ENCODE measurements at regions not wholly inside any gene's neighbourhood (a gene's known extent, or its start where the extent isn't known, plus 50 kb on each side); places are given as distances from the start of the nearest gene placed in this dataset.

DNA sequence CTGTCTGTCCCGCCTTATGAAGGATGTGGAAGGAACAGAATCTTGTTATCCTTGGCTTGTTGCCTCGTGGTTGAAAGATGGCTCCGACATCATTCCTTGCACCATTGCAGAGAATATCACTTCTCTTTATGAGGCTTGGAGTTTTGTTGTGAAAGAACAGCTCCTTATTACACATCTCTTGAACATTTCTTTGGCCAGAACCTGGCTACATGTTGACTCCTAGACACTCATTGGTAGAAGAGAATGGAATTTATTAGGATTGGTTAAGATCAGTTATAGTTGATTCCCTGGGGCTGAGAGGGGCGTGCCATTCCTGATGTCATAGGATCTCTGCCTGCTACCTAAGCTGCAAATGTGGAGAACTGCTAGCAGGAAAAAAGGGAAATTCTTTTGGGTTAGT lies 180.5 kb upstream of the CTBP2 start:
- no peak overlapping the region for H3K4me3 ChIP-seq (ENCODE audit: low read depth, low read length)
- TF ChIP-seq, protein P1, sequence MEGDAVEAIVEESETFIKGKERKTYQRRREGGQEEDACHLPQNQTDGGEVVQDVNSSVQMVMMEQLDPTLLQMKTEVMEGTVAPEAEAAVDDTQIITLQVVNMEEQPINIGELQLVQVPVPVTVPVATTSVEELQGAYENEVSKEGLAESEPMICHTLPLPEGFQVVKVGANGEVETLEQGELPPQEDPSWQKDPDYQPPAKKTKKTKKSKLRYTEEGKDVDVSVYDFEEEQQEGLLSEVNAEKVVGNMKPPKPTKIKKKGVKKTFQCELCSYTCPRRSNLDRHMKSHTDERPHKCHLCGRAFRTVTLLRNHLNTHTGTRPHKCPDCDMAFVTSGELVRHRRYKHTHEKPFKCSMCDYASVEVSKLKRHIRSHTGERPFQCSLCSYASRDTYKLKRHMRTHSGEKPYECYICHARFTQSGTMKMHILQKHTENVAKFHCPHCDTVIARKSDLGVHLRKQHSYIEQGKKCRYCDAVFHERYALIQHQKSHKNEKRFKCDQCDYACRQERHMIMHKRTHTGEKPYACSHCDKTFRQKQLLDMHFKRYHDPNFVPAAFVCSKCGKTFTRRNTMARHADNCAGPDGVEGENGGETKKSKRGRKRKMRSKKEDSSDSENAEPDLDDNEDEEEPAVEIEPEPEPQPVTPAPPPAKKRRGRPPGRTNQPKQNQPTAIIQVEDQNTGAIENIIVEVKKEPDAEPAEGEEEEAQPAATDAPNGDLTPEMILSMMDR (IDR thresholded peaks at IDR 0.05; ENCODE audit: insufficient read depth, low read length) = no peak
- DNase-seq (ENCODE audit: low read depth) = peak; percentile 7

DNA sequence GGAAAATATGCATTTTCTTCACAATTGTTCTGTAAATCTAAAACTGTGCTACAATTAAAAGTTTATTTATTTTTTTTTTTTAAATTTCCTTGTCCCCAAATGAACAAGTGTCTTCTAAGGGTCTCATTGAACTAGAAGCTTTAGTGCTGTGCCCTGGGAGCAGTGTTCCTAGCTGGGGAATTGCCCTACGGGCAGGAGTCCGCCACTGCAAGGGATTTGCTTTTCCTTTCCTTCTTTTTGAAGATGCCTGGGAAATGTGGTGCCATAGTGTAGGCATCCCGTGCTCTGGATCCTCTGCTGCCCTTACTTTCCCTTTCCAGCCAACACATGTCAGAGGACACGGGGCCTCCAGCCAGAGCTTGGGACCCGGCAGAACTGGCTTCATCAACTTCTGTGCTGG lies 177.1 kb upstream of the CTBP2 start:
- DNase-seq (ENCODE audit: low read depth) = no peak
- TF ChIP-seq, protein P1 (IDR thresholded peaks at IDR 0.05; ENCODE audit: insufficient read depth, low read length) = no peak
- no peak overlapping the region for H3K4me3 ChIP-seq (ENCODE audit: low read depth, low read length)

DNA sequence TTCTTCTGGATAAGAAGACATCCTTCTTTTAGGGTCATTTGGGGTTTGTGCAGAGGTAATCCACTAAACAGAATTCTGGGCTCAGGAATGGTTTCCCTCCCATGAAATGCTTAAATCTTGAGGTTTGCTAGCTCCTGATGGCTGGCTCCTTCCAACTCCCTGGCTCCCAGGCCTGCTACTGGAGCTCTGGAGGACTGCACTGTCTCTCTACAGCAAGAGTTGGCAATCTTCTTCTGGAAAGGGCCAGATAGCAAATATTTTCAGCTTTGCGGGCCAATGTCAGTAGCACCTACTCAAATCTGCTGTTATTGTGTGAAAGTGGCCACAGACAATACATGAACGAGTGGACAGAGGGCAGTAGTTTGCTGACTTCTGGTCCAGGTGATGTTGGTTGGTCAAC lies 174.2 kb upstream of the CTBP2 start:
- DNase-seq (ENCODE audit: low read depth) = no peak
- TF ChIP-seq, protein P1 (IDR thresholded peaks at IDR 0.05; ENCODE audit: insufficient read depth, low read length) = no peak
- no peak overlapping the region for H3K4me3 ChIP-seq (ENCODE audit: low read depth, low read length)

DNA sequence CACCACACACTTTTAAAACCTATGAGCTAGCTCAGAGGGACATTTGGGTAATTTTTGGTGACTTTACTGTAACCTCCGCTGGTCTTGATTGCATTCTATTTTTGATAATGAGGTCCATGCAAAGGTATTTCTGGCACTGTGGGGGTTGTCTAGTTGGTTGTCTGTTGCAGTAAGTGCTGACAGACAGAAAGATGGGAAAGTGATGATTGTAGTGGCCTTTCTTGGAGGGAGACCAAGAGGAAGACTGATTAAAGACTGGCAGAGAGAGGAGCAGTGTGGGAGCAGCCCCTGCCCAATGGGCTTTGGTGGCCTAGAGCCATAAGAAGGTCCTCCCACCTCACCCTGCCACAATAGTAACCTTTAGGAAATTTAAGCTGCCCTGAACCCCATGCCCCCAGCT lies 173.4 kb upstream of the CTBP2 start:
- DNase-seq (ENCODE audit: low read depth) = no peak
- TF ChIP-seq, protein P1 (IDR thresholded peaks at IDR 0.05; ENCODE audit: insufficient read depth, low read length) = no peak

DNA sequence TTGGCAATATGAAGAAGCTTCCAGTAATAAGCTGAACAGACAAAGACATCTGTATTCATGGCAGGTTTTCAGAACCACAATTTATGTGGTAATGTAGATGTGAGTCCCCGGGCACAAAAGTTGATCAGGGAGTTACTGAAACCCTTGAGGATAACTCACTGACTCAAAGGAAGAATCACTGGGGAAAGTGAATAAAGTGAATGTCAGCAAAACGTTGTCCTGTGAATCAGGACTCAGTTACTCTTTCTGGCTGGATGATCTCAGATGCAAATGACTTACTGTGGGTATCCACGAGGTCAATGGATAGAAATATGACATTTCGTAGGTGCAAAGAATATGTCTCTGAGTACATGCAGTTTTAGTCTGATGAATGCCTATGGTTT lies 172.8 kb upstream of the CTBP2 start:
- TF ChIP-seq, protein P1 (IDR thresholded peaks at IDR 0.05; ENCODE audit: insufficient read depth, low read length) = no peak
- no peak for DNase-seq (ENCODE audit: low read depth)

More for the DNA sequence above, 173.4 kb upstream of the CTBP2 start:
- no peak overlapping the region for H3K4me3 ChIP-seq (ENCODE audit: low read depth, low read length)

DNA sequence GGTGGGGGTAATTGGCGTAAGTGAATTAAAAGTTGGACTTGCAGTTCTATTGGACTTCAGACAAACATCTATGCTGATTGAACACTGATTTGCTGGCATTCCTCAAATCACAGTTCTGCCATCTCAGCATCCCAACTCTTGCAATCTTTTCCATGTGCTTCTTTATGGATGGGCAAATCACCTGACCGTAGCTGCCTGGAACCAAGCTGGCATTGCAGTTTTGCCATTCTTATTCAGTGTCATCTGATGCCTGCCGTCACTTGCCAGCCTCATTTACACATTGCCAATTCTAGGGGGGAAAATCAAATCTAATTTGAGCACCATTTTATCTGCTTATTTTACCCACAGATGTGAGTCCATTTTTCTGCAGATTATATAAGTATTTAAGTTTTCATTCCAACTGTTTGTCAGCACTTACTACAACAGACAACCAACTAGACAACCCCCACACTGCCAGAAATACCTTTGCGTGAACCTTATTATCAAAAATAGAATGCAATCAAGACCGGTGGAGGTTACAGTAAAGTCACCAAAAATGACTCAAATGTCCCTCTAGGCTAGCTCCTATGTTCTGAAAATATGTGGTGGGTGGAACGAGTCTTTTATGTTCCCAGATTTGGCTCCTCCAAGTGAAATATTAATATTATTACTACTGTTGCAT lies 172.3 kb upstream of the CTBP2 start:
- TF ChIP-seq, protein P1 (IDR thresholded peaks at IDR 0.05; ENCODE audit: insufficient read depth, low read length) = no peak
- no peak overlapping the region for H3K4me3 ChIP-seq (ENCODE audit: low read depth, low read length)

More for the DNA sequence above, 172.8 kb upstream of the CTBP2 start:
- H3K4me3 ChIP-seq (ENCODE audit: low read depth, low read length) = no peak overlapping the region

DNA sequence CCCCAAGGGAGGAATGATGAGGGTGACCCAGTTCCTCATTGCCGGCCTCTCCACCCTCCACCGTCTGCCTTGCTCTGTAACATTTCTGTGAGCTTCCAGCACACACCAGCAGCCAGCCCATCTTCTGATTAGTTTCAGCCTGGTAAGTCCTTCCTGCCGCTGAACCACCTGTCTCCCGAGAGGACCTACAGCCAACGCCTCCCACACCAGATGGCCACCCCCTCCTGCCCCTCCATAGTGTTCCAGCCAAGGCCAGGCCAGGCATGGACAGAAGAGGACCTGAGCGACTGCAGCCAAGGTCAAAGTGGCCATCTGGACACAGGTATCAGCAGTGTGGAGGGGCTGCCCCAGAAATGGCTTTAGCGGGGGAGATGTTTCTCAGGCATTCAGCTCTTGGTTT lies 170.7 kb upstream of the CTBP2 start:
- DNase-seq (ENCODE audit: low read depth) = no peak
- H3K4me3 ChIP-seq (ENCODE audit: low read depth, low read length) = no peak overlapping the region
- TF ChIP-seq, protein P1 (IDR thresholded peaks at IDR 0.05; ENCODE audit: insufficient read depth, low read length) = no peak

More for the DNA sequence above, 172.3 kb upstream of the CTBP2 start:
- DNase-seq (ENCODE audit: low read depth) = no peak

Measured in fibroblast of the aortic adventitia (primary cell).